GM12864 (cell line): ENCODE measurements at regions not wholly inside any gene's neighbourhood (a gene's known extent, or its start where the extent isn't known, plus 50 kb on each side); places are given as distances from the start of the nearest gene placed in this dataset.
A peak's percentile ranks its signal among the peaks of the same experiment; 100 is the strongest.

ENCODE experiments used
- DNase-seq: peaks from one replicate; pipeline ENCODE4 v3.0.0-alpha.2; 2011; ENCODE audit warnings: low read depth
- H3K4me3 ChIP-seq: 2 replicates; pipeline ENCODE4 v1.5.1; 2011; ENCODE audit warnings: mild to moderate bottlenecking, low read depth, low read length, control low read depth
- CTCF ChIP-seq: IDR thresholded peaks from 2 replicates; pipeline ENCODE4 v1.5.1; 2011; ENCODE audit warnings: low read depth, mild to moderate bottlenecking, moderate library complexity, low read length, control low read depth, inconsistent platforms; ENCODE audit errors: missing control alignments

GRCh38 chr13:80048030-80048429 lies 292.9 kb downstream of the SPRY2 start:
- DNase-seq, result no peak
- H3K4me3 ChIP-seq, result no peak overlapping the region
- TF ChIP-seq CTCF, result no peak

- DNase-seq, result no peak
- H3K4me3 ChIP-seq, result no peak overlapping the region
- no peak for TF ChIP-seq CTCF
Measured at GRCh38 chr13:80047406-80047805, 293.5 kb downstream of the SPRY2 start.

- DNase-seq, result no peak
- no peak for TF ChIP-seq CTCF
- no peak overlapping the region for H3K4me3 ChIP-seq
Measured at GRCh38 chr13:80040981-80041317, 300.0 kb downstream of the SPRY2 start.

GRCh38 chr13:80040196-80040980 lies 300.5 kb downstream of the SPRY2 start:
- no peak for TF ChIP-seq CTCF
- DNase-seq, result no peak

GRCh38 chr13:80039000-80039399 lies 301.9 kb downstream of the SPRY2 start:
- peak; percentile 25 for DNase-seq
- H3K4me3 ChIP-seq, result no peak overlapping the region
- TF ChIP-seq CTCF, result no peak

More at GRCh38 chr13:80040196-80040980, 300.5 kb downstream of the SPRY2 start:
- H3K4me3 ChIP-seq, result no peak overlapping the region

- no peak overlapping the region for H3K4me3 ChIP-seq
- no peak for TF ChIP-seq CTCF
- no peak for DNase-seq
Measured at GRCh38 chr13:80038371-80038770, 302.6 kb downstream of the SPRY2 start.

GRCh38 chr13:80037505-80037888 lies 303.4 kb downstream of the SPRY2 start:
- H3K4me3 ChIP-seq, result no peak overlapping the region
- no peak for TF ChIP-seq CTCF
- peak; percentile 36 for DNase-seq
